Peyer's patch (tissue), 4 donors: ENCODE measurements at regions not wholly inside any gene's neighbourhood (a gene's known extent, or its start where the extent isn't known, plus 50 kb on each side); places are given as distances from the start of the nearest gene placed in this dataset.

ENCODE experiments used
- DNase-seq, 3 donors: peaks; one replicate each; pipeline ENCODE4 v3.0.0-alpha.2; 2017 to 2019
- H3K27ac ChIP-seq, 4 donors: fragments of 200-600 bp; sonication (generic); one replicate each; pipeline ENCODE4 v1.5.1; 2016 to 2019
- H3K27me3 ChIP-seq, 2 donors: fragments of 200-600 bp; sonication (generic); one replicate each; pipeline ENCODE4 v1.5.1; 2019
- H3K36me3 ChIP-seq, 3 donors: fragments of 200-600 bp; sonication (generic); one replicate each; pipeline ENCODE4 v1.5.1; 2016 to 2019
- H3K4me1 ChIP-seq, 4 donors: fragments of 200-600 bp; sonication (generic); one replicate each; pipeline ENCODE4 v1.5.1; 2016 to 2019
- H3K4me3 ChIP-seq, 4 donors: fragments of 200-600 bp; sonication (generic); 1 replicate in 3 of 4; 2 replicates in 1 of 4; pipeline ENCODE4 v1.5.1; 2016 to 2019; ENCODE audit warnings: mild to moderate bottlenecking in 1 of 4
- H3K9me3 ChIP-seq, 4 donors: fragments of 200-600 bp; sonication (generic); one replicate each; pipeline ENCODE4 v1.5.1; 2016 to 2019; ENCODE audit warnings: mild to moderate bottlenecking in 1 of 4
- CTCF ChIP-seq, 6 experiments: fragments of 450-650 bp in 4 of 6; fragments of 200-600 bp in 2 of 6; sonication (generic) in 1 of 6; IDR thresholded peaks; one replicate each; pipeline ENCODE4 v1.5.1; 2017 to 2019; ENCODE audit warnings: antibody characterized with exemption in 6 of 6, mild to moderate bottlenecking in 3 of 6, moderate library complexity in 1 of 6
- POLR2A ChIP-seq, 2 donors: fragments of 450-650 bp; IDR thresholded peaks; one replicate each; pipeline ENCODE4 v1.5.1; 2017; ENCODE audit warnings: antibody characterized with exemption in 2 of 2, mild to moderate bottlenecking in 2 of 2, moderate library complexity in 2 of 2

- Histone ChIP-seq H3K36me3 (no peaks in the 10 kb centered on the region), H3K27ac (no peak overlapping the region), H3K27me3 (no peaks in the 10 kb centered on the region), H3K9me3 (no peaks in the 10 kb centered on the region), H3K4me3 (no peak overlapping the region), H3K4me1 (no peaks in the 10 kb centered on the region)
- no peak for DNase-seq
- TF ChIP-seq POLR2A (IDR thresholded peaks at IDR 0.05) (no peak), CTCF (IDR thresholded peaks at IDR 0.05) (no peak)
These were observed 115.7 kb downstream of the RMI2 start for GRCh38 chr16:11460820-11461594.

GRCh38 chr16:11461595-11461990 lies 116.3 kb downstream of the RMI2 start:
- TF ChIP-seq CTCF (IDR thresholded peaks at IDR 0.05) (no peak), POLR2A (IDR thresholded peaks at IDR 0.05) (no peak)
- Histone ChIP-seq H3K4me3 (no peak overlapping the region), H3K27ac (no peak overlapping the region), H3K9me3 (no peaks in the 10 kb centered on the region), H3K4me1 (no peaks in the 10 kb centered on the region), H3K36me3 (no peaks in the 10 kb centered on the region), H3K27me3 (no peaks in the 10 kb centered on the region)
- DNase-seq = no peak

GRCh38 chr16:11462036-11462435 lies 116.8 kb downstream of the RMI2 start:
- no peak for DNase-seq
- H3K27ac ChIP-seq = no peak overlapping the region
- no peaks in the 10 kb centered on the region for H3K9me3 ChIP-seq
- no peaks in the 10 kb centered on the region for H3K36me3 ChIP-seq
- no peaks in the 10 kb centered on the region for H3K4me1 ChIP-seq
- H3K4me3 ChIP-seq = no peak overlapping the region
- TF ChIP-seq CTCF (IDR thresholded peaks at IDR 0.05) = no peak
- TF ChIP-seq POLR2A (IDR thresholded peaks at IDR 0.05) = no peak
- no peaks in the 10 kb centered on the region for H3K27me3 ChIP-seq

GRCh38 chr16:11462861-11463260 lies 117.6 kb downstream of the RMI2 start:
- TF ChIP-seq POLR2A (IDR thresholded peaks at IDR 0.05) = no peak
- TF ChIP-seq CTCF (IDR thresholded peaks at IDR 0.05) = no peak
- Histone ChIP-seq H3K27ac (no peak overlapping the region), H3K36me3 (no peaks in the 10 kb centered on the region)

GRCh38 chr16:11464241-11464640 lies 119.0 kb downstream of the RMI2 start:
- H3K27ac ChIP-seq = no peak overlapping the region
- DNase-seq = no peak
- no peaks in the 10 kb centered on the region for H3K27me3 ChIP-seq
- no peak overlapping the region for H3K4me3 ChIP-seq
- H3K4me1 ChIP-seq = no peaks in the 10 kb centered on the region
- H3K36me3 ChIP-seq = no peaks in the 10 kb centered on the region
- H3K9me3 ChIP-seq = no peaks in the 10 kb centered on the region
- TF ChIP-seq POLR2A (IDR thresholded peaks at IDR 0.05) (no peak), CTCF (IDR thresholded peaks at IDR 0.05) (no peak)

More at GRCh38 chr16:11462861-11463260, 117.6 kb downstream of the RMI2 start:
- no peaks in the 10 kb centered on the region for H3K9me3 ChIP-seq
- no peak overlapping the region for H3K4me3 ChIP-seq
- no peaks in the 10 kb centered on the region for H3K4me1 ChIP-seq
- H3K27me3 ChIP-seq = no peaks in the 10 kb centered on the region
- DNase-seq = no peak
